Stimulated activated CD8-positive, alpha-beta memory T cell treated with anti-CD3 and anti-CD28 coated beads, Interleukin-2, amount 100 ng/mL, for 1 hour (primary cell): ENCODE measurements at regions not wholly inside any gene's neighbourhood (a gene's known extent, or its start where the extent isn't known, plus 50 kb on each side); places are given as distances from the start of the nearest gene placed in this dataset.
"Not testable (repeated sequence)": the region's sequence is repeated elsewhere in the genome, so short reads cannot be mapped to it uniquely, and the experiment has no call there.

Experiments used
- DNase-seq, 2 donors: peaks; one replicate each; pipeline ENCODE4 v3.0.0-alpha.2; 2020; ENCODE audit warnings: low read depth in 2 of 2

DNA sequence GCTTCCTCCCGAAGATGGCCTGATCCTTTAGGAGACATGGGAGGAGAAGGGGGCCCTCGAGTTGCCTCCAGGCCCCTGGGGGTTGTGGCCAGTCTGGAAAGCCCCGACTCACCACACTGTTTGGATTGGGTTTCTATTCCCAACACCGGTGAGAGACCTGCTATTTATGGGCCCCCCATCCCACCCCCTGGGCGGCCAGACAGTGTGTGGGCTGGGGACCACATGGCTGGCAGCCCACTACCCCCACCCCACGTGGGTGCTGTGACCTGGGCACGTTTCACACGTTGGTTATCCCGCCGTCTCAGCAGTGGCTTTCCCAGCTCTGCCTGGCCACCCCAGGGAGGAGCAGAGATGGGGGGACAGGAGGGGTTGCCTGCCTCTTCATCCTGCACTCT, 116.1 kb downstream of the VEGFA start:
- DNase-seq: no peak

DNA sequence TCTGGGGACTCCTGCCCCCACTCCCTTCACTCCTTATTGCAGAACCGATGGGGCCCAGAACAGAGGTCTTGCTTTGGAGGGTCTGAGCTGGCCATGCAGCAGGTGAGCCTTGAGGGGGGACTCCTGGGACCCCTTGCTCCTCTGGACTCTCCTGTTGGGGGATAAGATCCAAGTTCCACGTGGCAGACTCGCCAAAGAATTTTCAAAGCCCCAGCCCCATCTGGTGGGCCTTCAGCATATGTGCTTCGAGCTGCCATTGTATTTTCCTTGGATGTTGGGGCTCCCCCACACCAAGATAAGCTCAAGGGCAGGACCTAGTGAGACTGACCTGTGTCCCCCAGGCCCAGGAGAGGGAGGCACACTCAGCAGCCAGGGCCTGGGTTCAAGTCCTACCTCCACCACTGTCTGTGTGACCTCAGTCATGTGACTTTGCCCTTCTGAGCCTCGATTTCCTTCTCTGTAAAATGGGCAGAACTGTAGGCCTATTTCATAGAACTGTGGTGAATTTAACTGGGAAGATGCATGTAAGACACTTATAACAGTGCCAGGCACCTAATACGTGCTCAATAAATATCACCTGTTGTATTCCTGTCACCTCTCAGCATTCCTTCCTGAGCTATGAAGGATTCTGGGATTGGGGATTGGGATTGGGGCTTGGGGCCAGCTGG, 115.5 kb downstream of the VEGFA start:
- no peak for DNase-seq

DNA sequence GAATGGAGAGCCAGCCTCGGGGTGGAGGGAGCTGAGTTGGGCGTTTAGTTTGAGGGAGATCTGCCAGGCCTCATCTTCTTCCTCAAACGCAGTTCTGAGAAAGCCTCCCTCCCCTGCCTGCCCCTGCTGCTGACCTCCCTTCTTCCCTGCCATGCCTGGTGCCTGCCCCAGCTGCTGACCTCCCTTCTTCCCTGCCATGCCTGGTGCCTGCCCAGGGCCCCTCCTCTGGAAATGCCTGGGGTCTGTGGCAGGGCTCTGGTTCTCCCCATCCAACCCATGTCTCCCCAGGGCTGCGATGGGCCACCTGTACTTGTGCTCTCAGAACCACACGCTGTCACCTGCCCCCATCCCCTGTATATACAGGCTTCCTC, 114.6 kb downstream of the VEGFA start:
- DNase-seq: no peak

DNA sequence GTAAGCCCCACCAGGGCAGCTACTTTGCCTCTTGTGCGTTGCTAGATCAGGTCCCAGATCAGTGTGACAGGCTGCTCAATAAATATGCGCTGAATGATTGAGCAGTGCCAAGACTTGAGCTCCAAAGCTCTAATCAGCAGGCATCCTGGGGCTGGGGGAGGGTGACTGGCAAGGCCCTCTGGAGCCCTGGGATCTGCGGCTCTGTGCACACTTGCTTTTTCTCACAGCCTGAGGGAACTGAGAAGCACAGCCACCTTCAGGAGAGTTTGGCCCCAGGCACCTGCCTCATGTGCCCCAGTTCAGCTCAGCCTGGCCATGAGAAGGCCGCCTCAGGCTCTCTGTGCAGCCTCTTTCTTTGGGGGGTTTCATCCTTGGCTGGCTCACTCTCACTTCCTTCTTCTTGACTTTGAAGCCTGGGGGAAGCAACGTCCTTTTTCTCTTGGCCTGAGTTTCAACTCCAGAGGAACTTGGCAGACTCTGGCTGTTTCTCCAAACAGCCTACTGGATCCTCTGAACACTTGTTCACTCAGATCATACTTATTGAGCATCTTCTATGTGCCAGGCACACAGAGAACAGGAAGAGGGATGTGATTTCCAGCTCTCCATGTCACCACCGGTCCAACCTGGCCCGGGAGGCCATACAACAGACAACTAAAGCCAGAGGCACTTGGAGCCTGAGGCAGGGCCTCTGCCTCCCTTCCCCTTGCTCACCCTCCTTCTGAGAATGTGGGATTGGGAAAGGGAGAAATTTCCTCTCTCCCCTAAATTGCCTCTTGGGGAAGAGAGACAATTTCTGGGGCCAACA, 114.0 kb downstream of the VEGFA start:
- no peak for DNase-seq

DNA sequence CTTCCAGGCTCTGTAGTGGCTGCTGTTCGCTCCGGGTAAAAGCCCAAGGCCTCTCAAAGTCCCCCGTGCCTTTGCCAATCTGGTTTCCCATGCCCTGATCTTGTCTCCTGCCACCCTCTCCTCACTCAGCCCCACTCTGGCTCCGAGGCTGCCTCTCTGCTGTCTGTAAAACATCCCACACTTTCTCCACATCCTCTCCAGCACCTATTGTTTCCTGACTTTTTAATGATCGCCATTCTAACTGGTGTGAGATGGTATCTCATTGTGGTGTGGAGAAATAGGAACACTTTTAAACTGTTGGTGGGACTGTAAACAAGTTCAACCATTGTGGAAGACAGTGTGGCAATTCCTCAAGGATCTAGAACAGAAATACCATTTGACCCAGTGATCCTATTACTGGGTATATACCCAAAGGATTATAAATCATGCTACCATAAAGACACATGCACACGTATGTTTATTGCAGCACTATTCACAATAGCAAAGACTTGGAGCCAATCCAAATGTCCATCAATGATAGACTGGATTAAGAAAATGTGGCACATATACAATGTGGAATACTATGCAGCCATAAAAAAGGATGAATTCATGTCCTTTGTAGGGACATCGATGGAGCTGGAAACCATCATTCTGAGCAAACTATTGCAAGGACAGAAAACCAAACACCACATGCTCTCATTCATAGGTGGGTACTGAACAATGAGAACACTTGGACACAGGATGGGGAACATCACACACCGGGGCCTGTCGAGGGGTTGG, 112.9 kb downstream of the VEGFA start:
- DNase-seq: not testable (repeated sequence)

DNA sequence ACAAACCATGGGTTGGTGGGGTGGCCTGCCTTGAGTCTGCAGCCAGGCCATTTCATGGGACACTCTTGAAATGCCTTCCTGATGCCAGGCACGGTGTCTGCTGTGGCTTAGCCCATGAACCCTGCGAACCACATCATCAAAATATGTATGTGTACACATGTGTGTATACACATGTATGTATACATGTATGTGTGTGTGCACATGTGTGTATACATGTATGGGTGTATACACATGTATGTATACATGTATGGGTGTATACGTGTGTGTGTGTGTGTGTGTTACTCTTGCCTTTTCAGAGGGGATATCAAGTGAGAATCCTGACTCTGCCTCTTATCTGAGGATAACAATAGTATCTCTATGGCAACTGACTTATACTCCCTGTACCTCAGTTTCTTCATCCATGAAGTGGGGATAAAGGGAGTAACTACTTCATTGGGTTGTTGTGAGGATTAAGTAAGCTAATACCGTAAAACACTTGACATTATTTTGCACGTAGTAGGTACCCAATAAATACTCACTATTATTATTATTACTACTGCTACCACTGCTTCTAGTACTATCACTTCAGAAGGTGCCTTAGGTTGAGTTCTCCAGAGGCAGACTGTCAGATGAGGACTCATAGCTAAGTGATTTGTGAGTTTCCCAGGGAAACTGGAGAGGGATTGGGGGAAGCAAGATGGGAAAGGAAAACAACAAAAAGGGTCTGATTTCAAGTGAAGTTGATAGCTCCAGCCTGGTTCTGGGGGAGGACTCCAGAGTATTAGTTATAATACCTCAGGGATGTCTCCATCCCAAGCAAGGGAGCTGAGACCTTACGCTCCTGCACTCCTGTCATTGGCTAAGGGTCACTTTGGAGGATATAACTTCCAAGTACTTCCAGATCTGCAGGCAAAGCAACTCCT, 110.5 kb downstream of the VEGFA start:
- DNase-seq: no peak

DNA sequence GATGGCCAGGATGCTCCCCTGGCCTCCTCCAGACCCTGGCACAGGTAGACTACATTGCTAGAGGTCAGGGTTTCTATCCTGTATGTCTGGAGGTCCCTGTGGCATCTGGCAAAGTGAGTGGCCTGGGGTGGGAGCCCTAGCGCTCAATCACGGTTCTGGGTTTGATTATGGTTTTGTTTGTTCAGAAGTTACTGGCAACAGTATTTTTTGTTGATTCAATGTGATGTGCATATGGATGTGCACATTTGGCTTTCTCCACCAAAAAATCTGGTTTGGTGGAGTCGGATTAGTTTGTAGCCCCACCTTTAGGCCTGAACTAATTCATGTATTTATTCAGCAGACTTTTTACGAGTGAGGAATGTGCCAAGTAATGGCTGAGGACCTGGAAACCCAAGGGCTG, 109.7 kb downstream of the VEGFA start:
- DNase-seq: no peak

DNA sequence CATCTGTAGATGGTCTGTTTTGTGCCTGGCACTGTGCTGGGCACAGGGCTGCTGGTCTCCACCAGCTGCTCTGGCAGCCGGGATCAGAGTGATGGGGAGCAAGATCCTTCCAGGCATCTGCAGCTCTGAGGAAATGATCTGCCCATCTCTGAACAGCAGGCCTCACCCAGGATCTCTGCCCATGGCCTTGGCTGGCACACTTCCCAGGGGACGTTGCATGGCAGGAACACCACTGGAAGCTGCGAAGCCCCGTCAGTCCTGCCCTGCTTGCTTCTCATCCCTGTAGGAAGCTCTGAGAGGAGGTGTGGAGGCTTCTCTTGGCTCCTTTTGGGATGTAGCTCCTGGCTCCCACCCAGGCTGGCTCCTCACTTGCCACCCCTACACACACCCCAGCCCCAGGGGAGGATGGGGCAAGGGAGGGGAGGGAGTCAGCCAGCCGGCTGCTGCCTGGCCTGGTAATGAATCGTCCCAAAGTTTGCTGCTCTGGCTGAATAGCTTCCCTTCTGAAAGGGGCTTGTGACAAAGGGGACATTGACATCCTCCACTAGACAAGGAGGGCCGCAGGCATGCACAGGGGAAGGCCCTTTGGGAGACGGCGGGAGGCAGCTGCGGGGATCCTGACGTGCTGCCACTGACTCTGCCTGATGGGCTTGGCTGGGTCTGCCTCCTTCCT, 108.9 kb downstream of the VEGFA start:
- DNase-seq: no peak

DNA sequence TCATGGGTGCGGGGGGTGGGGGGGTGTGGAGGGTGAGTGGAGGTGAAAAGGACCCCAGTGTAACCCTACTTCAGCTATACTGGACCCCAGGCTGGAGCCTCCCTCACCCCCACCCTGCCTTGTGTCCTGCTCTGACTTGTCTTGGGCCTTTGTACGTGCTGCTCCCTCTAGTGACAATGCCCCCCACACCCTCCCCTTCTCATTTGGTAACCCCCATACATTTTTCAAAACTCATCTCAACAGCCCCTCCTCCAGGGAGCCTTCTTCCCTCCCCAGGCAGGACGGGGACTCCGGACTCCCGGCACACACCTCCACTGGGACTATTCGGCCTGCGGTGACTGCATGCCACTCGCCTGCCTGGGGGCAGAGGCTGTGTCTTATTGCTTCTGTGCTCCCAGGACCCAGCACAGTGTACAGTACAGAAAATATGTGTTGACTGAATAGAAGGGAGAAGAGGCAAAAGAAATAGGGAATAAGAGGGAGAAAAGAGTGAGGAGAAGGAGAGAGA, 108.2 kb downstream of the VEGFA start:
- DNase-seq: no peak

DNA sequence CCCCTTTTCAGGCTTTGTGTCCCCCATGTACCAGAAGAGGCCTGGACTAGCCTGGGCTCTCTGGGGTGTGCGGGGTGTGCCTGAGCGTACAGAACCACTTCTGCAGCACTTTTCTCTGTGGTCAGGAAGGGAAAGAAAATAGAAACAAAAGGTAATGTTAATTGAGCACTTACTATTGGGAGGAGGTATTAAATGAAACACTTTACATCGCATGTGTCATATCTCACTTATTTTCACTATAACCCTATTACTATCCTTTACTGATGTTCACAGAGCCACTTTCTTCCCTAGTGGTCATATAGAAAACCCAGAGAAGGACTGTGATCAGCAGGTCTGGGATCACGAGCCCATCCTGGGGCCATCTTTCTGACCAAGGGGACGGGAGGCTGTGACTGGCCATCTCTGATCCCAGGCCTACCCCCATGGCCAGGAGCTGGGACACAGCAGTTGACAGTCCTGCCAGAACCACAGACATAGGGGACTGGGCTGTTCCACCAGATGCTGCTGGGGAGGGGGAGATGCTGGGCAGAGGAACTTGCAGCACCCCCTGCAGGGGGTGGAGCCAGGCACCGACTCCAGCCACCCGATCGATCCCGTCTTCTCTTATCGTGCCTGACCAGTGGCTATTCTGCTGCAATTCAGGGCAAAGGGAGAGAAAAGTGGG, 107.6 kb downstream of the VEGFA start:
- no peak for DNase-seq

DNA sequence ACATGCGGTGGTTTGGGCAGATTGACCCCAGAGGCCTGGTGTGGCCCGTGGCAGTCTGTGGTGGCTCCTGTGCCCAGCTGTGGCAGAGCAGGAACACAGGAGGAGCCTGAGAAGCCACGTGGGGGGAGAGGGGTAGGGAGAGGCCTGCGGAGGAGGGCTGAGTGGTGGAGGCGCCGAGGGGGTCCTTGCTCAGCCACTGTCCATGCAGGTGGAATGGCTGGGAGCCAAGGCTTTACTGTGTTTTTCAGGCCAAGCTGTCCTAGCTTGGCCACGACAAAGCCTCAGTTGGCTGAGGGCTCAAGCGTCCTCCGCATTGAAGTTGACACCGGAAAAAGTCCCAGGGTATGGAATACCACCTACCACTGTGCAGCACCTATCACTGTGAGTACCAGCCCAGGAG, 107.0 kb downstream of the VEGFA start:
- DNase-seq: no peak

DNA sequence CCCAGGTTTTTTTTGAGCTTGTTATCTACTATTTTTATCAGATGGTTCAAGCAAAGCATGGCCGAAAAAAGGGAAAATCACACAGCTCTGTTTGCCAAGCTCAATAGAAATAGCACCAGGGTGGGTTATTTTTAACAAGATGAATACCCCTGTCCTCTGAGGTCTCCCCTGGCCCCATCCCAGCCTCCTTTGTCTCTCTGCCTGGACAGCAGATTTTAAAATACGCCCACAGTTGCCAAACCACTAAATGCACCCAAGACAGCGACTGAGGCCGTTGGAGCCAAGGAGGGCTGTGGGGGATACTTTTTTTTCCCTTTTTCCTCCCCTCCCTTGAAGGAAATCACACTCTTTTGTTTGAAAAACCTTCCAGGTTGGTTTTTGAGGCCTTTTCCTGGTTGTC, 106.6 kb downstream of the VEGFA start:
- DNase-seq: no peak

DNA sequence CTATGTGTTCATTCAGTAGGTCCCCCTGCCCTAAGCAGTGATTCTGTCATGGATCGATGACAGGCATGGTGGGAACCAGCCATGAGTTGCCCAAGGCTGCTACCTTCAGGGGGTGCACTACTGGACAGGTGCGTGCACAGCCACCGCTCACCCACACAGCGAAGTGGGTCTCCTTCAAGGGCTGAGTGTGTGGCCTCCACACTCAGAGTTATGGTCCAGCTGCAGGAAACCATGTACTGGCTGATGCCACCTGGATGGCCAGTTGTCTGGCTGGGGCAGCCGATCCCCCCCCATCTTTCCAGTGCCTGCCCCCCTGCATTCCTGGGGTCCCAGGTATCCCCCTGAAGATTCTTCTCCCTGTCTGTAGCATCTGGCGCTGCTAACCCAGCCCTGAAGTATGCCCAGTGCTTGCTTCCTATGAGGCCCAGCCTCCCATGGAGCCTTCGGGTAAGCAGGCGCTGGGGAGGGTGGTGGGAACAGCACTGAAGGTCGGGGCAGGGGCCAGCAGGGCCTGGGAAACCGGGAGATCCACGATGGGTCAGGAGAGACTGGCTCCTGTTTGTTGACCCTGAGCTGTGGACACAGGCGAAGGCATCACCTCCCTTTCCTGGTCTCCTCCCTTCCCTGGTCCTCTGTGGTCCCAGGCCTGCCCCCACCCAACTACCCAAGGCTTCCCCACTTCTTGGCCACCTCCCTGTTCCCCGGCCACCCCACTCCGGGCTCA, 106.0 kb downstream of the VEGFA start:
- no peak for DNase-seq

DNA sequence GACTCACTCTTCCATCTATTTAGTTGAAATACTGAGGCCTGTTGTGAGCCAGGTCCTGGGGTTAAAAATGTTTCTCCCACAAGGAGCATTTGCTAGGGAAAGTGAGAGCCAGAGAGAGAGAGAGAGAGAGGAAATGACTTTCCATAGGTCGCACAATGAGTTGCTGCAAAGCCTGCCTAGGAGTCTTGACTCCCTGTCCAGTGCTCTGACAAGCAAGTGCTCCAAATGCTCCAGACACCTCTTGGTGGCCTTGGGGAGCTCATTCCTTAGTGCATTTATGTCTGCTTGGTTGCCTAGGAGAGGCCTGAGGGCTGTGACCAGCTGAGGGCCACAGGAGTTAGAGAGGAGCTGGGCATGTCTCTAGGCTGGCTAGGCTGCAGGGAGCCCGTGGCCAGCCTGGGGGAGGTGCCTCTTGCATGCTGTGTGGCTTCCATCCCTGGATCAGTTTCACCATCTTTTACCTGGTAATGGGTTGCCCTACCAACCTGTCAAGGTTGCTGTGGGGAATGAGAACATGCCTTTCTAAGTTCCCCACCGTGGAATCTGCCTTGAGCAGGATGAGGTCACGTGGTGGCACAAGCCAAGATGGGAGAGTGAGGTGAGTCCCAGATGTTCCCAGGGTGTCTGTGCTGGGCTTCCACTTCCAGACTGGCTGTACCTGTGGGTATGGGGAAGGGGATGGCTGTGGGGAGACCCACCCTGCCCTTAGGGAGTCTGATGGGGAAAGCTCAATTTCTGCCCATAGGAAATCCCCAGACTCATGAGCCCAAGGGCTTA, 105.0 kb downstream of the VEGFA start:
- DNase-seq: no peak

DNA sequence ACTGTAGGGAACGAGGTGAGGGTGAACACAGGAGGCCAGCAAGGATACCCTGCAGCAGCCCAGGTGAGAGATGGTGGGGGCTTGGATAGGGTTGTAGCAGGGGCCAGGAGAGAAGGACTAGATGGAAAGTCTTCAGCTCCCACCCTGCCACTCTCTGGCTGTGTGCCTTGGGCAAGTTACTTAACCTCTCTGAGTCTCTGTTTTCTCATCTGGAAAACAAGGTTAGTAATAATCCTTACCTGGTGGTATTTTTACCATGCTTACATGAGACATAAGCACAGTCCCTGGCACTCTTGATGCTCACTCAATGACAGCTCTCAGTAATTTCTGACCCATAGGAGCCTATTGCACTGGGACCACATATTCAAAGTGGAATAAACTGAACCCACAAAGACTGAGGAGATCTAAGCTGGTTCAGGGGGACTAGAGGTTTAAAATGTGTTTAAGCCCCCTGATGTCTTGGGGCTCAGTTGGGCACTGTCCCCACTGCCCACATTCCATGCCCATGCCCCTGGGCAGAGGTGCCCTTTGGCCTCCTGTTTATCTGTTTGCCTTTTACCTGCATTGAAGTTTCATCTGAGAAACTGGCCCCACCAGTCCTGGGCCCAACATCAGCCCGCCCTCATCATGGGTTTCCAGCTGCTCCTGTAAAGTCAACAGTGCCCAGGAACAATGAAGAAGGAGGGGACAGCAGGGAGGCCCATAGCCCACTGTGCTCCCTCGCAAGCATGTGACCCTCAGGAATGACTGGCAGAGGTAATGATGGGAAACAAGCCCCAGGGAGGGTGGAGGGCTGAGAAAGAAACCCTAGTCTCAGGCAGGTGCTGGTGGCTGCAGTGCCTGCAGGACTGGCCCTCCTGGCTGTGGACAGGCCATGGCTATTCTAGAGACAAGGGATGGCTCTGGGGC, 104.0 kb downstream of the VEGFA start:
- DNase-seq: no peak

DNA sequence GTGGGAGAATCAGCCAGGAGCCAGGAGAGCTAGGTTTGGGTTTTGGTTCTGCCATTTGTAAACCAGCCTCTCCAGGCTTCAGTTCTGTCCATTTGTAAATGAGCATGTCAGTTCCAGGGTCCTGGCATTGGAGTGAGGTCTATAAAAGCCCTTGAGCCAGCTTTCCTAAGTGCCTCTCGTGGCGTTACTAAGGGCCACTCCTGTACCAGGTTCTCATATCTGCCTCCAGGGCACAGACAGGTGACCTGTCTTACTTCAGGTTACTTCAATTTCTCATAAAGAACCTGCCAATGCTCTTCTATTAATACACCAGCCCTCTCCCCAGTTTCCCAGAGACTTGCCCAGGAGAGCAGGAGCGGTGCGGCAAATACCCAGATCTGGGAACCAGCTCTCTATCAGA, 101.9 kb downstream of the VEGFA start:
- DNase-seq: no peak

DNA sequence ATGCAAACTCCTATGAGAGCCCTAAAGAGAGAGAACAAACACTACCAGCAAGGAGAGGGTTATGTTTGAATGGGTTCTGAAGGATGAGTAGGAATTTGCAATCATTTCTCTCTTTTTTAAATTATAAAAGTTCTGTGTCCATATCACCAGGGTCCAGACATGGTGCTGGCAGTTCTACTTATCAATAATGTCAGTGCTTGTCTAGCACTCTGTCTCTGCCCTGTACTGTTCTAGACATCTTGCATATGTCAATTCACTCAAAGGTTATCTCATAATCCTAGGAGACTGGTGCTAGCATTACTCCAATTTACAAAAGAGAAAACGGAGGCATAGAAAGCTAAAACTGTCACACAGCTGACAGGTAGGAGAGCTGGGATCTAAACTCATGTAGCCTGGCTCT, 101.3 kb downstream of the VEGFA start:
- DNase-seq: no peak

DNA sequence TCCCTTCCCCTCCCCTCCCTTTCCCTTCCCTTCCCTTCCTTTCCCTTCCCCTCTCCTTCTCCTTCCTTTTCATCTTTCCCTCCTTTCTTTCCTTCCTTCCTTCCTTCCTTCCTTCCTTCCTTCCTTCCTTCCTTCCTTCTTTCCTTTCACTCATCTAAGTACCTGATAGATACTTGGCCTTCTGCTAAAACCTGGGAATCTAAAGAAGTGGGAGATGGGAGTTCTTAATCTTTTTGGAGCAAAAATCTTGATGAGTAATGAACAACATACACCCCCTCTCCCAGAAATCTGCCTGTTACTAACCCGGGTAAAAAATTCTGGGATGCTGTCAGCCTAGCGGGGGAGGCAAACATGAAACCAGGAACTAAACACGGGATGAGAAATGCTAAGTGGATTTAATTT, 100.7 kb downstream of the VEGFA start:
- no peak for DNase-seq
